HCT116 (cell line): ENCODE measurements at regions not wholly inside any gene's neighbourhood (a gene's known extent, or its start where the extent isn't known, plus 50 kb on each side); places are given as distances from the start of the nearest gene placed in this dataset.

Experiments
- ATAC-seq: fragments of 200-7000 bp; cut with Tn5 transposase; 2 replicates; pipeline ENCODE4 v1.9.1; 2020; ENCODE audit warnings: mild to moderate bottlenecking, moderate library complexity
- BruUV-seq: library from RNA; stranded (reverse); fragments of 400-500 nt; replicated peaks from 2 replicates; lab custom pipeline; 2021; lab: Mats Ljungman, UMichigan
- CTCF ChIA-PET: fragments of 300-600 bp; sonication (Branson Sonifier 250); formaldehyde crosslinking; loops from one replicate; lab custom pipeline; 2021; ENCODE audit warnings: antibody characterized with exemption; lab: Charles Lee
- POLR2A ChIA-PET: fragments of 300-600, 350-600 bp; sonication (Branson Sonifier 250); formaldehyde crosslinking; loops from one replicate; lab custom pipeline; 2021; ENCODE audit warnings: antibody characterized with exemption; lab: Charles Lee
- RAD21 ChIA-PET, 2 experiments: fragments of 300-600 bp; sonication (Branson Sonifier 250); formaldehyde crosslinking; loops; one replicate each; lab custom pipeline; 2023; ENCODE audit warnings: low total read pairs in 2 of 2; ENCODE audit not compliant: uncharacterized antibody in 2 of 2, unreplicated experiment in 2 of 2, low non-redundant PET in 1 of 2; lab: Charles Lee
- DNase-seq: peaks from one replicate; pipeline ENCODE4 v3.0.0-alpha.2; 2010; ENCODE audit warnings: low read depth, low spot score
- H2AFZ ChIP-seq: fragments of 200-600 bp; shearing (Covaris generic), sonication (generic); 2 replicates; pipeline ENCODE4 v1.6.1; 2017; ENCODE audit warnings: low read depth, mixed run types, mixed read lengths, antibody characterized with exemption, low read length; ENCODE audit not compliant: poor library complexity, severe bottlenecking
- H3K27ac ChIP-seq: 2 replicates; pipeline ENCODE4 v1.5.1; 2012; ENCODE audit warnings: low read depth, low read length
- H3K27me3 ChIP-seq: fragments of 200-600 bp; sonication (generic); 2 replicates; pipeline ENCODE4 v1.6.1; 2016; ENCODE audit warnings: mixed run types, low read length, mixed read lengths; ENCODE audit not compliant: insufficient read depth
- H3K36me3 ChIP-seq, 2 experiments: fragments of 200-500 bp in 1 of 2; fragments of 200-600 bp in 1 of 2; sonication (Bioruptor generic) in 1 of 2; sonication (generic) in 1 of 2; 2 replicates each; pipeline versions ENCODE4 v1.5.1 to v1.6.1; 2014 to 2016; ENCODE audit warnings: low read length in 2 of 2, inconsistent platforms in 1 of 2, mixed read lengths in 1 of 2, mixed run types in 1 of 2; ENCODE audit not compliant: insufficient read depth in 2 of 2, control insufficient read depth in 1 of 2
- H3K4me1 ChIP-seq, 2 experiments: fragments of 200-600 bp in 1 of 2; sonication (generic) in 1 of 2; 2 replicates each; pipeline versions ENCODE4 v1.5.1 to v1.6.1; 2012 to 2017; ENCODE audit warnings: low read length in 2 of 2, inconsistent platforms in 1 of 2, mild to moderate bottlenecking in 1 of 2, mixed read lengths in 1 of 2, mixed run types in 1 of 2, moderate library complexity in 1 of 2; ENCODE audit not compliant: insufficient read depth in 2 of 2, control insufficient read depth in 1 of 2
- H3K4me2 ChIP-seq: fragments of 200-600 bp; sonication (generic); 2 replicates; pipeline ENCODE4 v1.6.1; 2017; ENCODE audit warnings: mixed run types, low read length, mixed read lengths
- H3K4me3 ChIP-seq, 2 experiments: fragments of 200-600 bp in 1 of 2; sonication (generic) in 1 of 2; replicated peaks in 1 of 2; 2 replicates each; pipeline ENCODE4 v1.5.1; 2011 to 2016; ENCODE audit warnings: low read length in 2 of 2, control low read depth in 1 of 2, low read depth in 1 of 2, mild to moderate bottlenecking in 1 of 2, mixed read lengths in 1 of 2, mixed run types in 1 of 2
- H3K79me2 ChIP-seq: fragments of 200-600 bp; sonication (generic); 2 replicates; pipeline ENCODE4 v1.6.1; 2017; ENCODE audit warnings: mild to moderate bottlenecking, mixed run types, low read length, moderate library complexity, mixed read lengths; ENCODE audit not compliant: insufficient read depth
- H3K9ac ChIP-seq: fragments of 200-600 bp; sonication (generic); 2 replicates; pipeline ENCODE4 v1.6.1; 2016; ENCODE audit warnings: low read length, mixed read lengths
- H3K9me2 ChIP-seq: fragments of 200-600 bp; sonication (generic), shearing (Covaris generic); 2 replicates; pipeline ENCODE4 v1.6.1; 2017; ENCODE audit warnings: mixed run types, mild to moderate bottlenecking, moderate library complexity; ENCODE audit not compliant: insufficient read depth
- H3K9me3 ChIP-seq, 2 experiments: fragments of 200-500 bp in 1 of 2; fragments of 200-600 bp in 1 of 2; sonication (Bioruptor generic) in 1 of 2; sonication (generic) in 1 of 2; 2 replicates each; pipeline ENCODE4 v1.6.1; 2014 to 2017; ENCODE audit warnings: low read length in 2 of 2, mixed read lengths in 2 of 2, inconsistent platforms in 1 of 2, low read depth in 1 of 2, mild to moderate bottlenecking in 1 of 2, mixed run types in 1 of 2, moderate library complexity in 1 of 2; ENCODE audit not compliant: control insufficient read depth in 1 of 2, insufficient read depth in 1 of 2
- H4K20me1 ChIP-seq: fragments of 200-600 bp; sonication (generic), shearing (Covaris generic); 2 replicates; pipeline ENCODE4 v1.6.1; 2017; ENCODE audit warnings: mixed run types, mild to moderate bottlenecking, moderate library complexity; ENCODE audit not compliant: insufficient read depth
- CBX3 ChIP-seq: IDR thresholded peaks from 2 replicates; pipeline ENCODE4 v1.6.1; 2012; ENCODE audit warnings: low read depth
- CTCF ChIP-seq, 3 experiments: fragments of 200-600 bp in 1 of 3; sonication (generic) in 1 of 3; IDR thresholded peaks in 2 of 3; conservative IDR thresholded peaks in 1 of 3; 2 replicates each; pipeline ENCODE4 v1.5.1; 2012 to 2017; ENCODE audit warnings: low read depth in 2 of 3, low read length in 2 of 3, antibody characterized with exemption in 1 of 3, borderline replicate concordance in 1 of 3, control low read depth in 1 of 3, mild to moderate bottlenecking in 1 of 3, mixed read lengths in 1 of 3, mixed run types in 1 of 3, moderate library complexity in 1 of 3; ENCODE audit not compliant: insufficient read depth in 1 of 3
- ELF1 ChIP-seq: IDR thresholded peaks from 2 replicates; pipeline ENCODE4 v1.6.1; 2012; ENCODE audit warnings: low read depth, borderline replicate concordance
- EZH2 ChIP-seq: fragments of 200-600 bp; sonication (generic); IDR thresholded peaks from 2 replicates; pipeline ENCODE4 v1.6.1; 2017; ENCODE audit warnings: antibody characterized with exemption, mixed run types
- EZH2phosphoT487 ChIP-seq: fragments of 200-600 bp; IDR thresholded peaks from 2 replicates; pipeline ENCODE4 v1.6.1; 2018; ENCODE audit warnings: antibody characterized with exemption, borderline replicate concordance
- FOSL1 ChIP-seq: IDR thresholded peaks from 2 replicates; pipeline ENCODE4 v1.6.1; 2012; ENCODE audit warnings: low read depth
- JUND ChIP-seq: IDR thresholded peaks from 2 replicates; pipeline ENCODE4 v1.6.1; 2012
- MAX ChIP-seq: IDR thresholded peaks from 2 replicates; pipeline ENCODE4 v1.6.1; 2012
- POLR2A ChIP-seq: IDR thresholded peaks from 2 replicates; pipeline ENCODE4 v1.7.0; 2011; ENCODE audit warnings: borderline replicate concordance; ENCODE audit not compliant: insufficient read depth, insufficient read length; ENCODE audit errors: extremely low read depth
- POLR2AphosphoS5 ChIP-seq: IDR thresholded peaks from 2 replicates; pipeline ENCODE4 v1.6.1; 2011; ENCODE audit warnings: mild to moderate bottlenecking, low read depth, low read length, moderate library complexity
- RAD21 ChIP-seq: IDR thresholded peaks from 2 replicates; pipeline ENCODE4 v1.6.1; 2012; ENCODE audit warnings: low read depth, mild to moderate bottlenecking
- SIN3A ChIP-seq: IDR thresholded peaks from 2 replicates; pipeline ENCODE4 v1.6.1; 2012; ENCODE audit warnings: low read depth
- SRF ChIP-seq: IDR thresholded peaks from 2 replicates; pipeline ENCODE4 v1.6.1; 2012; ENCODE audit warnings: low read depth
- ZFX ChIP-seq: fragments of 450-650 bp; IDR thresholded peaks from 2 replicates; pipeline ENCODE4 v1.6.1; 2017
- ZNF274 ChIP-seq: fragments of 200-500 bp; sonication (Bioruptor generic); IDR thresholded peaks from 2 replicates; pipeline ENCODE4 v1.6.1; 2014; ENCODE audit warnings: mild to moderate bottlenecking, low read depth, low read length, inconsistent platforms
- intact Hi-C: fragments of 100-400 bp; cut with micrococcal nuclease; formaldehyde crosslinking; loops from 2 replicates; pipeline ENCODE4 v1.10.0; 2022

- H3K27ac ChIP-seq = no peak overlapping the region
- H3K9me2 ChIP-seq = no peaks in the 10 kb centered on the region
- no peaks in the 10 kb centered on the region for H3K4me1 ChIP-seq
- H3K4me2 ChIP-seq = no peak overlapping the region
- ChIA-PET RAD21 (no interaction called here), POLR2A (no interaction called here), CTCF (no interaction called here)
- BruUV-seq = no TSS peak
- H3K36me3 ChIP-seq = no peaks in the 10 kb centered on the region
- no peaks in the 10 kb centered on the region for H3K9me3 ChIP-seq
- no peaks in the 10 kb centered on the region for H4K20me1 ChIP-seq
- no peak overlapping the region for H3K4me3 ChIP-seq
- no peak overlapping the region for H2AFZ ChIP-seq
- intact Hi-C loops = no loop called here
- TF ChIP-seq ELF1 = no peak
- TF ChIP-seq POLR2AphosphoS5 = no peak
- no peak for TF ChIP-seq CBX3
- TF ChIP-seq SRF = no peak
- TF ChIP-seq ZFX = no peak
- no peak for TF ChIP-seq SIN3A
- TF ChIP-seq CTCF (IDR thresholded peaks at IDR 0.05 in 2 of 3, conservative IDR thresholded peaks at IDR 0.05 in 1 of 3; ENCODE audit: borderline replicate concordance in 1 of 3, insufficient read depth in 1 of 3, low read depth in 2 of 3, low read length in 2 of 3) = no peak
- TF ChIP-seq JUND = no peak
- TF ChIP-seq RAD21 = no peak
- no peak for TF ChIP-seq MAX
- TF ChIP-seq EZH2phosphoT487 = no peak
- no peak for TF ChIP-seq FOSL1
- TF ChIP-seq POLR2A = no peak
- no peak for TF ChIP-seq EZH2
- TF ChIP-seq ZNF274 = no peak
- DNase-seq (no peak), ATAC-seq (no peak)
- H3K79me2 ChIP-seq = no peaks in the 10 kb centered on the region
- no peaks in the 10 kb centered on the region for H3K27me3 ChIP-seq
- no peak overlapping the region for H3K9ac ChIP-seq
These were observed 99.9 kb upstream of the CCL2 start for GRCh38 chr17:34154961-34155730.
